Right lobe of liver (tissue), 6 donors: ENCODE measurements at regions not wholly inside any gene's neighbourhood (a gene's known extent, or its start where the extent isn't known, plus 50 kb on each side); places are given as distances from the start of the nearest gene placed in this dataset.

Experiments used
- ATAC-seq, 4 donors: fragments of 200-7000 bp; cut with Tn5 transposase; one replicate each; pipeline ENCODE4 v1.9.1; 2020; ENCODE audit warnings: mild to moderate bottlenecking in 4 of 4, moderate library complexity in 4 of 4
- DNase-seq, 3 donors: peaks; one replicate each; pipeline ENCODE4 v3.0.0-alpha.2; 2020
- H3K27ac ChIP-seq, 3 donors: fragments of 200-600 bp; one replicate each; pipeline ENCODE4 v1.8.0; 2022
- H3K27me3 ChIP-seq, 2 donors: fragments of 200-600 bp; one replicate each; pipeline ENCODE4 v1.8.0; 2022
- H3K36me3 ChIP-seq, 4 donors: fragments of 200-600 bp; sonication (generic) in 1 of 4; one replicate each; pipeline versions ENCODE4 v1.5.1 to v1.8.0; 2017 to 2022; ENCODE audit warnings: control low read depth in 1 of 4
- H3K4me1 ChIP-seq, 4 donors: fragments of 200-600 bp; sonication (generic) in 1 of 4; one replicate each; pipeline versions ENCODE4 v1.5.1 to v1.8.0; 2017 to 2022; ENCODE audit warnings: control low read depth in 1 of 4
- H3K4me3 ChIP-seq, 3 donors: fragments of 200-600 bp; one replicate each; pipeline ENCODE4 v1.8.0; 2022
- H3K9me3 ChIP-seq, 4 donors: fragments of 200-600 bp; sonication (generic) in 1 of 4; one replicate each; pipeline versions ENCODE4 v1.5.1 to v1.8.0; 2017 to 2022; ENCODE audit warnings: control low read depth in 1 of 4
- CTCF ChIP-seq, 4 donors: fragments of 200-600 bp in 3 of 4; fragments of 450-650 bp in 1 of 4; IDR thresholded peaks; one replicate each; pipeline versions ENCODE4 v1.5.1 to v1.8.0; 2016 to 2022; ENCODE audit warnings: antibody characterized with exemption in 4 of 4, mild to moderate bottlenecking in 2 of 4
- POLR2A ChIP-seq: fragments of 450-650 bp; IDR thresholded peaks from one replicate; pipeline ENCODE4 v1.6.1; 2017; ENCODE audit warnings: antibody characterized with exemption, mild to moderate bottlenecking
- WGBS: methylation state at CpG from one replicate; pipeline ENCODE4 v1.1.6; 2018; ENCODE audit warnings: low coverage, low lambda C conversion rate; ENCODE audit not compliant: insufficient coverage; ENCODE audit errors: missing lambda C conversion rate; 5-methylcytosine and 5-hydroxymethylcytosine counted together
- intact Hi-C, 2 donors: fragments of 100-400 bp; cut with DNase I; formaldehyde crosslinking; loops; one replicate each; pipeline versions ENCODE4 v1.11.2 to v1.14.1; 2022
- donor health status: DM: no; HTN: yes; CAD: no.
- donor health status: DM: no; HTN: no; CAD: no.
- donor health status: DM: no; HTN: no; CAD: no.
- donor health status: DM: no; HTN: yes; CAD: no.
- donor health status: DM: no; HTN: yes; CAD: no.

- H3K9me3 ChIP-seq, result no peaks in the 10 kb centered on the region
- H3K36me3 ChIP-seq, result no peaks in the 10 kb centered on the region
- DNase-seq (no peak), ATAC-seq (no peak)
- no peaks in the 10 kb centered on the region for H3K27me3 ChIP-seq
- intact Hi-C loops, result no loop called here
- no peak overlapping the region for H3K4me3 ChIP-seq
- WGBS, result 65% methylated on average over 2 of the region's 2 CpGs
- TF ChIP-seq CTCF (IDR thresholded peaks at IDR 0.05) (no peak), POLR2A (no peak)
- no peaks in the 10 kb centered on the region for H3K4me1 ChIP-seq
- H3K27ac ChIP-seq, result no peak overlapping the region
Measured at GRCh38 chr6:7489376-7489775, 52.1 kb upstream of the DSP start.
